Right lobe of liver (tissue), 4 donors: ENCODE measurements at regions not wholly inside any gene's neighbourhood (a gene's known extent, or its start where the extent isn't known, plus 50 kb on each side); places are given as distances from the start of the nearest gene placed in this dataset.

ENCODE experiments used
- CTCF ChIP-seq, 4 donors: fragments of 200-600 bp in 3 of 4; fragments of 450-650 bp in 1 of 4; IDR thresholded peaks; one replicate each; pipeline versions ENCODE4 v1.5.1 to v1.8.0; 2016 to 2022; ENCODE audit warnings: antibody characterized with exemption in 4 of 4, mild to moderate bottlenecking in 2 of 4
- POLR2A ChIP-seq: fragments of 450-650 bp; IDR thresholded peaks from one replicate; pipeline ENCODE4 v1.6.1; 2017; ENCODE audit warnings: antibody characterized with exemption, mild to moderate bottlenecking
- donor health status: DM: no; HTN: no; CAD: no.
- donor health status: DM: no; HTN: no; CAD: no.
- donor health status: DM: no; HTN: yes; CAD: no.

GRCh38 chr21:14850394-14850793 is 214.4 kb downstream of the NRIP1 start:
- no peak for TF ChIP-seq POLR2A
- no peak for TF ChIP-seq CTCF (IDR thresholded peaks at IDR 0.05)
